ENCODE measurements at regions not wholly inside any gene's neighbourhood (a gene's known extent, or its start where the extent isn't known, plus 50 kb on each side); places are given as distances from the start of the nearest gene placed in this dataset.

DNA sequence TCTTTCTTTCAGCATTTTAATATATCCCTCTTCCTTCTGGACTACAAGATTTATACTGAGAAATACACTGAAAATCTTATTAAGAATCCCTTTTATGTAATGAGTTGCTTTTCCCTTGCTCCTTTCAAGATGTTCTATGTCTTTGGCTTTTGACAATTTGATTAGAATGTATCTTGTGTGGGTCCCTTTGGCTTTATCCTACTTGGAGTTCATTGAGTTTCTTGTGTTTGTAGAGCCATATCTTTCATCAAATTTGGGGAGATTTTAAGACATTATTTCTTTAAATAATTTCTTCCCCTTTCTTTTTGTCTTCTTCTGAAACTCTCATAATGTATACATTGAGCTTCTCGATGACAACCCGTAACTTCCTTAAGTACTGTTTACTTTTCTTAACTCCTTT, 739.9 kb upstream of the AMOT start:
- ATAC-seq, result no peak
- TF ChIP-seq GLIS3 (CRISPR knock-in tag; IDR thresholded peaks at IDR 0.05) (no peak), CSDC2 (CRISPR knock-in tag; IDR thresholded peaks at IDR 0.05) (no peak), ISL1 (CRISPR knock-in tag; IDR thresholded peaks at IDR 0.05) (no peak), RARB (CRISPR knock-in tag; IDR thresholded peaks at IDR 0.05) (no peak), SNAI2 (CRISPR knock-in tag; IDR thresholded peaks at IDR 0.05) (no peak), OSR1 (CRISPR knock-in tag; IDR thresholded peaks at IDR 0.05) (no peak), ESRRG (CRISPR knock-in tag; IDR thresholded peaks at IDR 0.05) (no peak)

DNA sequence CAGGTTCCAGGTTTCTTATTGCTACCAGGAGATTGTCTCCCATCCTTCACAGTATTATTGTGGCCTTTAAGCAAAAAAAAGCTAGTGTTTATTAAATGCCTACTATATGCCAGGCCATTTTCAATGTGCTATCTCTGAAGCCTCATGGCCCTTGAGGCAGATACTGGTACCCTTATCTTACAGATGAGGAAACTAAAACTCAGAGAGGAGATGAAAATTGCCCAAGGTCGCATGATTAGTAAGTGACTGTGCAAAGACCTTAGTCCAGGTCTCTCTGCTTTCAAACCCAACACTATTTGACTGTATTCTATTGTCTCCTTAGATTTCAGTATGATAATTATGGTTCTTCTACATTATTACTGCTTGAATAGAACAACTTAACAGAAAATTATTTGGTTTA, 717.9 kb upstream of the AMOT start:
- TF ChIP-seq ARNTL (CRISPR knock-in tag; IDR thresholded peaks at IDR 0.05; ENCODE audit: borderline replicate concordance, low read depth) (no peak), ISL1 (CRISPR knock-in tag; IDR thresholded peaks at IDR 0.05) (no peak), ESRRG (CRISPR knock-in tag; IDR thresholded peaks at IDR 0.05) (no peak), ZNF8 (CRISPR knock-in tag; IDR thresholded peaks at IDR 0.05) (no peak), PPARA (CRISPR knock-in tag; IDR thresholded peaks at IDR 0.05; ENCODE audit: borderline replicate concordance) (no peak), SNAI2 (CRISPR knock-in tag; IDR thresholded peaks at IDR 0.05) (no peak), ZFP3 (CRISPR knock-in tag; IDR thresholded peaks at IDR 0.05) (no peak), TCF4 (CRISPR knock-in tag; IDR thresholded peaks at IDR 0.05; ENCODE audit: borderline replicate concordance) (no peak), RARB (CRISPR knock-in tag; IDR thresholded peaks at IDR 0.05) (no peak), BACH2 (CRISPR knock-in tag; IDR thresholded peaks at IDR 0.05; ENCODE audit: borderline replicate concordance) (no peak), ZFP30 (CRISPR knock-in tag; IDR thresholded peaks at IDR 0.05) (no peak)
- TF ChIP-seq, protein P1, sequence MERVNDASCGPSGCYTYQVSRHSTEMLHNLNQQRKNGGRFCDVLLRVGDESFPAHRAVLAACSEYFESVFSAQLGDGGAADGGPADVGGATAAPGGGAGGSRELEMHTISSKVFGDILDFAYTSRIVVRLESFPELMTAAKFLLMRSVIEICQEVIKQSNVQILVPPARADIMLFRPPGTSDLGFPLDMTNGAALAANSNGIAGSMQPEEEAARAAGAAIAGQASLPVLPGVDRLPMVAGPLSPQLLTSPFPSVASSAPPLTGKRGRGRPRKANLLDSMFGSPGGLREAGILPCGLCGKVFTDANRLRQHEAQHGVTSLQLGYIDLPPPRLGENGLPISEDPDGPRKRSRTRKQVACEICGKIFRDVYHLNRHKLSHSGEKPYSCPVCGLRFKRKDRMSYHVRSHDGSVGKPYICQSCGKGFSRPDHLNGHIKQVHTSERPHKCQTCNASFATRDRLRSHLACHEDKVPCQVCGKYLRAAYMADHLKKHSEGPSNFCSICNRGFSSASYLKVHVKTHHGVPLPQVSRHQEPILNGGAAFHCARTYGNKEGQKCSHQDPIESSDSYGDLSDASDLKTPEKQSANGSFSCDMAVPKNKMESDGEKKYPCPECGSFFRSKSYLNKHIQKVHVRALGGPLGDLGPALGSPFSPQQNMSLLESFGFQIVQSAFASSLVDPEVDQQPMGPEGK (CRISPR knock-in tag; IDR thresholded peaks at IDR 0.05; ENCODE audit: borderline replicate concordance), result no peak
- TF ChIP-seq, protein P2, sequence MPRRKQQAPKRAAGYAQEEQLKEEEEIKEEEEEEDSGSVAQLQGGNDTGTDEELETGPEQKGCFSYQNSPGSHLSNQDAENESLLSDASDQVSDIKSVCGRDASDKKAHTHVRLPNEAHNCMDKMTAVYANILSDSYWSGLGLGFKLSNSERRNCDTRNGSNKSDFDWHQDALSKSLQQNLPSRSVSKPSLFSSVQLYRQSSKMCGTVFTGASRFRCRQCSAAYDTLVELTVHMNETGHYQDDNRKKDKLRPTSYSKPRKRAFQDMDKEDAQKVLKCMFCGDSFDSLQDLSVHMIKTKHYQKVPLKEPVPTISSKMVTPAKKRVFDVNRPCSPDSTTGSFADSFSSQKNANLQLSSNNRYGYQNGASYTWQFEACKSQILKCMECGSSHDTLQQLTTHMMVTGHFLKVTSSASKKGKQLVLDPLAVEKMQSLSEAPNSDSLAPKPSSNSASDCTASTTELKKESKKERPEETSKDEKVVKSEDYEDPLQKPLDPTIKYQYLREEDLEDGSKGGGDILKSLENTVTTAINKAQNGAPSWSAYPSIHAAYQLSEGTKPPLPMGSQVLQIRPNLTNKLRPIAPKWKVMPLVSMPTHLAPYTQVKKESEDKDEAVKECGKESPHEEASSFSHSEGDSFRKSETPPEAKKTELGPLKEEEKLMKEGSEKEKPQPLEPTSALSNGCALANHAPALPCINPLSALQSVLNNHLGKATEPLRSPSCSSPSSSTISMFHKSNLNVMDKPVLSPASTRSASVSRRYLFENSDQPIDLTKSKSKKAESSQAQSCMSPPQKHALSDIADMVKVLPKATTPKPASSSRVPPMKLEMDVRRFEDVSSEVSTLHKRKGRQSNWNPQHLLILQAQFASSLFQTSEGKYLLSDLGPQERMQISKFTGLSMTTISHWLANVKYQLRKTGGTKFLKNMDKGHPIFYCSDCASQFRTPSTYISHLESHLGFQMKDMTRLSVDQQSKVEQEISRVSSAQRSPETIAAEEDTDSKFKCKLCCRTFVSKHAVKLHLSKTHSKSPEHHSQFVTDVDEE (CRISPR knock-in tag; IDR thresholded peaks at IDR 0.05), result no peak
- TF ChIP-seq, protein P3, sequence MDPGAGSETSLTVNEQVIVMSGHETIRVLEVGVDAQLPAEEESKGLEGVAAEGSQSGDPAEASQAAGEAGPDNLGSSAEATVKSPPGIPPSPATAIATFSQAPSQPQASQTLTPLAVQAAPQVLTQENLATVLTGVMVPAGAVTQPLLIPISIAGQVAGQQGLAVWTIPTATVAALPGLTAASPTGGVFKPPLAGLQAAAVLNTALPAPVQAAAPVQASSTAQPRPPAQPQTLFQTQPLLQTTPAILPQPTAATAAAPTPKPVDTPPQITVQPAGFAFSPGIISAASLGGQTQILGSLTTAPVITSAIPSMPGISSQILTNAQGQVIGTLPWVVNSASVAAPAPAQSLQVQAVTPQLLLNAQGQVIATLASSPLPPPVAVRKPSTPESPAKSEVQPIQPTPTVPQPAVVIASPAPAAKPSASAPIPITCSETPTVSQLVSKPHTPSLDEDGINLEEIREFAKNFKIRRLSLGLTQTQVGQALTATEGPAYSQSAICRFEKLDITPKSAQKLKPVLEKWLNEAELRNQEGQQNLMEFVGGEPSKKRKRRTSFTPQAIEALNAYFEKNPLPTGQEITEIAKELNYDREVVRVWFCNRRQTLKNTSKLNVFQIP (CRISPR knock-in tag; IDR thresholded peaks at IDR 0.05; ENCODE audit: borderline replicate concordance, low read depth), result no peak
- TF ChIP-seq, protein P4, sequence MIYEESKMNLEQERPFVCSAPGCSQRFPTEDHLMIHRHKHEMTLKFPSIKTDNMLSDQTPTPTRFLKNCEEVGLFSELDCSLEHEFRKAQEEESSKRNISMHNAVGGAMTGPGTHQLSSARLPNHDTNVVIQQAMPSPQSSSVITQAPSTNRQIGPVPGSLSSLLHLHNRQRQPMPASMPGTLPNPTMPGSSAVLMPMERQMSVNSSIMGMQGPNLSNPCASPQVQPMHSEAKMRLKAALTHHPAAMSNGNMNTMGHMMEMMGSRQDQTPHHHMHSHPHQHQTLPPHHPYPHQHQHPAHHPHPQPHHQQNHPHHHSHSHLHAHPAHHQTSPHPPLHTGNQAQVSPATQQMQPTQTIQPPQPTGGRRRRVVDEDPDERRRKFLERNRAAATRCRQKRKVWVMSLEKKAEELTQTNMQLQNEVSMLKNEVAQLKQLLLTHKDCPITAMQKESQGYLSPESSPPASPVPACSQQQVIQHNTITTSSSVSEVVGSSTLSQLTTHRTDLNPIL (CRISPR knock-in tag; IDR thresholded peaks at IDR 0.05; ENCODE audit: low read depth), result no peak
- ATAC-seq, result no peak

DNA sequence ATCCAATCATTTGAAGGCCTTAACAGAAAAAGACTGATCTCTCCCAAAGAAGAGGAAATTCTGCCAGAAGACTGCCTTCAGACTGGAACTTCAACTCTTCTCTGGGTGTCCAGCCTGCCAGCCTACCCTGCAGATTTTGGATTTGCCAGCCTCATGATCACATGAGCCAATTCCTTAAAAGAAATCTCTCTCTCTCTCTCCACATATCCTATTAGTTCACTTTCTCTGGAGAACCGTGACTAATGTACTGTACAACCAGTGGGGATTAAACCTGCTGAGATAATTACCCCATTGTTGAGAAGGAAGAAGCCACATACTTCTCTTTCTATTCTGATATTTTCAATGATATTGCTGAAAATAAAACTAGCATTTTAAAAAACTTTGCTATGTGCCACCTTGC, 711.3 kb upstream of the AMOT start:
- TF ChIP-seq OSR1 (CRISPR knock-in tag; IDR thresholded peaks at IDR 0.05), result no peak
- TF ChIP-seq RARB (CRISPR knock-in tag; IDR thresholded peaks at IDR 0.05), result no peak
- TF ChIP-seq SNAI2 (CRISPR knock-in tag; IDR thresholded peaks at IDR 0.05), result no peak
- no peak for TF ChIP-seq CSDC2 (CRISPR knock-in tag; IDR thresholded peaks at IDR 0.05)
- TF ChIP-seq, protein P2 (CRISPR knock-in tag; IDR thresholded peaks at IDR 0.05), result no peak
- no peak for TF ChIP-seq PPARA (CRISPR knock-in tag; IDR thresholded peaks at IDR 0.05; ENCODE audit: borderline replicate concordance)
- TF ChIP-seq GLIS3 (CRISPR knock-in tag; IDR thresholded peaks at IDR 0.05), result no peak
- no peak for TF ChIP-seq ZNF70 (CRISPR knock-in tag; IDR thresholded peaks at IDR 0.05)
- TF ChIP-seq, protein P3 (CRISPR knock-in tag; IDR thresholded peaks at IDR 0.05; ENCODE audit: borderline replicate concordance, low read depth), result no peak
- TF ChIP-seq, protein P1 (CRISPR knock-in tag; IDR thresholded peaks at IDR 0.05; ENCODE audit: borderline replicate concordance), result no peak
- TF ChIP-seq ZFP3 (CRISPR knock-in tag; IDR thresholded peaks at IDR 0.05), result no peak
- TF ChIP-seq ZFP30 (CRISPR knock-in tag; IDR thresholded peaks at IDR 0.05), result no peak
- no peak for TF ChIP-seq ZC3H10 (CRISPR knock-in tag; IDR thresholded peaks at IDR 0.05)
- TF ChIP-seq ZNF565 (CRISPR knock-in tag; conservative IDR thresholded peaks at IDR 0.05; ENCODE audit: low read depth), result no peak
- no peak for TF ChIP-seq TCF4 (CRISPR knock-in tag; IDR thresholded peaks at IDR 0.05; ENCODE audit: borderline replicate concordance)
- no peak for ATAC-seq

Data from SK-N-SH treated with all-trans-retinoic acid at 6 μM for 48 hours (cell line).